GM08714 (cell line): ENCODE measurements at regions not wholly inside any gene's neighbourhood (a gene's known extent, or its start where the extent isn't known, plus 50 kb on each side); places are given as distances from the start of the nearest gene placed in this dataset.

Experiments
- H3K4me3 ChIP-seq: fragments of 200-500 bp; sonication (Bioruptor generic); 2 replicates; pipeline ENCODE4 v1.5.1; 2014; ENCODE audit warnings: mild to moderate bottlenecking, low read length, inconsistent platforms
- ZNF274 ChIP-seq: IDR thresholded peaks from 2 replicates; pipeline ENCODE4 v1.6.1; 2012; ENCODE audit warnings: mild to moderate bottlenecking, low read depth, low read length

DNA sequence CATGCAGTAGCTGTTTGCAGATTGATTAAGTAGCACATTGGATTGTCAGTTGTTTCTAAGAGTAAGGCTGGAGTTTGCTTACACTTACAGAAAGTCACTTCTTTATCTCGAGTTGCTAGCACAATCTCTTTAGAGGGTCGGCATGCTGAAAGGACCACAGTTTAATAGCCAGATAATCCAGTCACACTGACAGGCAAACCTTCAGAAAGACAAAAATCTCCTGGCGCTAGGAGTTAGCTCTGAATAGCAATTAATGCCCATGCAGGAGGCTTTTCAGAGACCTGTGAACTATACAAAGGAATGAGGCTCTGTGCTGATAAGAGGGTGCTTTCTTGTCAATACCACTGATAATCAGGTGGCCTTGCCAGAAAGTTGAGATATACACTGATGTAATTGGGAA, 1043.0 kb downstream of the AACS start:
- TF ChIP-seq ZNF274: no peak
- no peak overlapping the region for H3K4me3 ChIP-seq

DNA sequence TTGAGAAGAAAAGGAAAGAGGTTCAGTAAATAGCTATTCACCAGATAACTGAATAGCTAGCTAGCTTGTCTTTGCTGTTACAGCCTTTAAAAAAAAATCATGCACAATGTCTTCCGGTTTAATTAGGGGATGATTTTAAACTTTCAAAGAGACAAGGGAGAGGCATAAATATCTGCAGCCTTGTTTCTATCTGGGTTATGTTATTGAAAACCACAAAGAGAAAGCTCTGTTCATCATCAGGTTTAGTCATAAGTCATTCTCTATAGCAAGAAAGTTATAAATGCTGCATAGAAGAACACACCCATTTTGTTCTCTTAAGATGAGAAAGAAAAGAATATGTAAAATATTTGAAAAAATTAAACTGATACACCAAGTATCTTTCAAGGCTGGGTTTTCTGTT, 1046.9 kb downstream of the AACS start:
- H3K4me3 ChIP-seq: no peak overlapping the region
- TF ChIP-seq ZNF274: no peak

DNA sequence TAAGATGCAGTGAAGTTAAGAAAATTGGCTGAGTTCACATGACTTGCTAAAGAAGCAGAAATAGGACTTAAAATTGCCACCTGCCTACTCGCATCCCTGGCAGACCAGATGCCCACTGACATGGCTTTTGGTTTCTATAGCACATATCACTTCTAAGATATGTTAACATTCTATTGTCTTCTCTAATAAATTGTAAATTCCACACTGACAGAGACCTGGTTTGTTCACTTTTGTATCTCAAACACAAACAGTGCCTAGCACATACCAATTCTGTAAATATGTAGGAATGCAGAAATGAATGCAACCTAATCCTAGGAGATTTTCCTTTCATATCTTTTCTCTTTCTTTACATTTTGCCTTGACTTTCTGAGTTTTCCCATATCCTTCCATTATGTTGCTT, 1047.6 kb downstream of the AACS start:
- no peak for TF ChIP-seq ZNF274
- H3K4me3 ChIP-seq: no peak overlapping the region

GRCh38 chr12:126114441-126114840, 1049.2 kb downstream of the AACS start:
- no peak for TF ChIP-seq ZNF274
- H3K4me3 ChIP-seq: no peak overlapping the region

GRCh38 chr12:126117502-126117901, 1052.3 kb downstream of the AACS start:
- no peak overlapping the region for H3K4me3 ChIP-seq
- no peak for TF ChIP-seq ZNF274

DNA sequence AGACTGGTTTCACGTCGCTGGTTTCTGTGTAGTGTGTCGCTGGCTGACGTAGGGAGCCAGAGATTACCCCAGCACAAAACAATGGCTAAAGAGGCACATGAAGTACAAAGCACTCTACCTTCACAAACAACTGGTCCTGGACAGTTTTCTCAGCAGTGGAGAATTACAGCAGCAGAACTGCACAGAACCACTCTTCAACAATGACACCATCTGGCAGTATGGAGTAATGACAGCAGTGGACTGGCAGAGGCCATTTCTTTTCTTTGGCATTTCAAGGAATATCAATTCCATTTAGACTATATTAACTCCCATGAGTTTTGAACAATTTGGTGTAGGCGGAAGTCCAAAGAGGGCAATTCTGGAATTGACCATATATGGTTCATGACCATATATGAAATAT, 1074.1 kb downstream of the AACS start:
- H3K4me3 ChIP-seq: no peak overlapping the region
- no peak for TF ChIP-seq ZNF274

DNA sequence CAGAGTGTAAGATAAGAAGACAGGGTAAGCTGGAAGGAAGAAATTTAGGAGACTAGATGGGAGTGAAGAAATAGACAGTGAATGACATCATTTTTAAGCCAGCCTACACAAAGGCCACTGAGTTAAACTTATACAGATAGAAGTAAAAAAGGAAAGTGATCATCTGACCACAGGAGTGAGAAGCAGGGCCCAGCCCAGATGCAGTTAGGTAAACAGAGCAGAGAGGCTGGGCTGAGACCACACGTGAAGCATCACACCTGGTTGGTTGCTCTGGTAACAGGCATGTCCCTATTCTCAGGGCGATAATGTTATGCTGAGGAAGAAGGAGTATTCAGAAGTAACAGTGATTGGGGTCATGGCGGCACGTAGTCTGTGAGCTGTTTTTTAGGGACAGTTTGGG, 1079.4 kb downstream of the AACS start:
- H3K4me3 ChIP-seq: no peak overlapping the region
- TF ChIP-seq ZNF274: no peak

GRCh38 chr12:126147321-126147720, 1082.1 kb downstream of the AACS start:
- TF ChIP-seq ZNF274: no peak
- no peak overlapping the region for H3K4me3 ChIP-seq

- no peak overlapping the region for H3K4me3 ChIP-seq
- no peak for TF ChIP-seq ZNF274
These were observed 1091.8 kb downstream of the AACS start for GRCh38 chr12:126156806-126157574.

DNA sequence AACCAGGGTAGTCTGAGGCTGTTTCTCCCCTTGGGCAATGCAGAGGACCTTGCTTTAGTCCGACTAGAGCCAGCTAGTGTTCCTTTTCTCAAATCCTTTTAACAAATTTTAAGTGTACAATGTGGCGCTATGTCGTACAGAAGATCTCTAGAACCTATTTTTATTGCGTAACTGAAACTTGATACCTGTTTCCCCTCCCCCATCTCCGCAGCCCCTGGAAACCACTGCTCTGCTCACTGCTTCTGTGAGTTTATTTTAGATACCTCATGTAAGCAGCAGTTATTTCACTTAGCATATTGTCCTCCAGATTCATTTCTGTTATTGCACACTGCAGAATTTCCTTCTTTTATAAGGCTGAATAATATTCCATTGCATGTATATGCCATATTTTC, 1092.3 kb downstream of the AACS start:
- TF ChIP-seq ZNF274: no peak
- no peak overlapping the region for H3K4me3 ChIP-seq

- no peak overlapping the region for H3K4me3 ChIP-seq
- TF ChIP-seq ZNF274: no peak
These were observed 1093.9 kb downstream of the AACS start for GRCh38 chr12:126159139-126159538.

- H3K4me3 ChIP-seq: no peak overlapping the region
- TF ChIP-seq ZNF274: no peak
These were observed 1095.7 kb downstream of the AACS start for GRCh38 chr12:126160912-126161311.

DNA sequence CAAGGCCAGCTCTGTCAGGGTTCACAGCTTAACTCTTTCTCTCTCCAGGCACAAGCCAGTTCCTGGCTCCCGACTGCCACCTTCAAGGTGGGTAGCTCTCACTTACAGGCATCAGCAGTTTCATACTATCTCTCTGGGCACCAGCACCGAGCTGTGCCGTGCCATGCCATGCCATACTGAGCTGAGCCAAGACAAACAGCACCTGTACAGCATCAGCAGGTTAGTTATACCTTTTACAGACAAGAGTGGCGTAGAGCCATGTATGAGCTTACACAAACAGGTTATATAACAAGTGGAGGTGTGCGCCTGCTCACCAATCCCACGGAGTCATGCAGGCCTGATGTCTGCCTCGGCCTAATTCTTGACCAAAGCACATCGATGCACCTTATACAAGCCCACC, 1098.7 kb downstream of the AACS start:
- H3K4me3 ChIP-seq: no peak overlapping the region
- no peak for TF ChIP-seq ZNF274

DNA sequence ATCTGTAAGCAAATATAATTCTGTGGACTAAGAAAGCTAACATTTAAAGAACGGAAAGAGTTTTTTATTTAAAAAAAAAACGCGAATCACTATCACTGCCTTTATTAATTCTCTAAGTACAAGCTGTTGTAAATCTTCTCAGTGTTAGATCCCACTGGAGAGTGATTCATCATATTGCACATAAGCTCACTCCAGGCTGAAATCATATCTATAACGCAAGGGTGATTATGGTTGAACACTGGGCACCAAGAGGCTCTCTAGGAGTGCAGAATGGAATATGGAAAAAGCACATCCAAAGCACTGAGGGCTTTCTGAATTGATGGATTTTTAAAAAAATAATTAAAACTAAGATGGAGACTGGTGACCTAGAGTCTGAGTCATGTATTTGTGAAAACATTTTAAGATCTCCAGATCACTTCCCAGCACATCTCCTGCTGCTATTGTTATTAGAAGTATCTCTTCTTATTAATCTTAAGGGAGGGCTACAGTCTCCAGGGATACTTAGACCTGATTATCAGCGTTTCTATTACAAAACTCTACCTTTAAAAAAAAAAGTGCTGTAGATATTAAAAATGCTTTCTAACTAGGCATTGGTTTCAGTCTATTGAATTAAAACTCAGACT, 1106.8 kb downstream of the AACS start:
- no peak for TF ChIP-seq ZNF274
- no peak overlapping the region for H3K4me3 ChIP-seq

DNA sequence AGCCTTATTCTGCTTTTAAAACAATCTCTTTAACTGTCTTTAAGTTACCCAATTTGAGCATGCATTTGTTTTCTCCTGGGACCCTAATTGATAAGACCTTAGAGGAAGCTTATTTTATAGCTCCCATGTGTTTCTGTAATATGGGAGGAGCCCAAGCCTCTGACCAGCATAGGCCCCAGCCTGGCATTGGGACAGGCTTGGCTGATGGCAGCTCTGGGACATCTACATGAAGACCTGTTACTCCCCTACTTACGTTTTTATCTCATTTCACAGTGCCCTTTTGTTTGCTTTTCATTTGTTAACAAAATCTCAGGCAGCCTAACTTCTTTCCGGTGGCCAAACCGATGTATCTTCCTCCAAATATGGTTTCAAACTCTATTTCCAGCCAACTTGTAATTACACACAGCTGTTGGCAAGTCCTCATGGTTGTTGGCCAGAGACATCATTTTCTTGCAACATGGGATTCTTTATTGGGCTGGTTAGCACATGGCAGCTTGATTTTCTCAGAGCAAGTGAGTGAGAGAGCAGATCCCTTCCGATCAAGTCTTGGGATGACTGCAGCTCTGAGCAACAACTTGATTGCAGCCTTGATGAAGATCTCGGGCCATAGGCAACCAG, 1117.5 kb downstream of the AACS start:
- no peak overlapping the region for H3K4me3 ChIP-seq
- no peak for TF ChIP-seq ZNF274
